A549 (cell line): ENCODE measurements at regions not wholly inside any gene's neighbourhood (a gene's known extent, or its start where the extent isn't known, plus 50 kb on each side); places are given as distances from the start of the nearest gene placed in this dataset.
A peak's percentile ranks its signal among the peaks of the same experiment; 100 is the strongest.

Experiments used
- ATAC-seq, 2 experiments: fragments of 200-7000 bp in 1 of 2; fragments of >200 bp in 1 of 2; cut with Nextera tagmentation in 1 of 2; cut with Tn5 transposase in 1 of 2; 3 replicates each; pipeline versions ENCODE4 v1.8.0 to v1.9.1; 2018 to 2020; ENCODE audit warnings: mild to moderate bottlenecking in 1 of 2, moderate library complexity in 1 of 2
- CTCF ChIA-PET: fragments of 300-600 bp; sonication (Branson Sonifier 250); formaldehyde crosslinking; extraction: SDS; loops from one replicate; lab custom pipeline; 2021; ENCODE audit warnings: antibody characterized with exemption, inconsistent platforms; lab: Yijun Ruan, JAX
- POLR2A ChIA-PET: fragments of 350-600 bp; formaldehyde crosslinking; extraction: SDS; loops from one replicate; lab custom pipeline; 2021; ENCODE audit warnings: antibody characterized with exemption, inconsistent platforms; lab: Yijun Ruan, JAX
- DNase-seq, 2 experiments: peaks; one replicate each; pipeline versions ENCODE4 v3.0.0 to v3.0.0-alpha.2; 2011 to 2016; ENCODE audit warnings: low read depth in 1 of 2, low spot score in 1 of 2
- FAIRE-seq: peaks from 2 replicates; lab custom pipeline; 2011; peaks lifted over from hg19 to GRCh38; lab: Jason Lieb, UNC
- H3K27ac ChIP-seq, 2 experiments: fragments of >200 bp; sonication (Bioruptor Twin); formaldehyde crosslinking; 3 replicates each; pipeline ENCODE4 v1.5.1; 2016 to 2017
- H3K4me1 ChIP-seq: fragments of >200 bp; sonication (Bioruptor Twin); formaldehyde crosslinking; 3 replicates; pipeline ENCODE4 v1.6.1; 2016
- H3K4me2 ChIP-seq: fragments of >200 bp; sonication (Bioruptor Twin); formaldehyde crosslinking; 3 replicates; pipeline ENCODE4 v1.6.1; 2016
- H3K4me3 ChIP-seq: fragments of >200 bp; sonication (Bioruptor Twin); formaldehyde crosslinking; 3 replicates; pipeline ENCODE4 v1.5.1; 2016
- H3K9me3 ChIP-seq: fragments of >200 bp; sonication (Bioruptor Twin); formaldehyde crosslinking; 3 replicates; pipeline ENCODE4 v1.6.1; 2016
- ATOH8 ChIP-seq: fragments of 250-450 bp; sonication (Bioruptor Pico); IDR thresholded peaks from 2 replicates; pipeline ENCODE4 v1.5.0; 2020; ENCODE audit warnings: low read depth, mild to moderate bottlenecking, moderate library complexity
- CBX8 ChIP-seq: fragments of 200-600 bp; sonication (generic); IDR thresholded peaks from 2 replicates; pipeline ENCODE4 v1.6.1; 2016
- CHD2 ChIP-seq: fragments of 150-350 bp; IDR thresholded peaks from 2 replicates; pipeline ENCODE4 v1.6.1; 2014; ENCODE audit warnings: low read length; ENCODE audit not compliant: partially characterized antibody
- EHF ChIP-seq: fragments of 250-450 bp; sonication (Bioruptor Pico); IDR thresholded peaks from 2 replicates; pipeline ENCODE4 v1.5.0; 2020; ENCODE audit warnings: mild to moderate bottlenecking
- ESRRA ChIP-seq: fragments of 150-350 bp; IDR thresholded peaks from 2 replicates; pipeline ENCODE4 v1.6.1; 2014; ENCODE audit warnings: mild to moderate bottlenecking, low read length, borderline replicate concordance
- FOSB ChIP-seq: fragments of 250-450 bp; sonication (Bioruptor Pico); IDR thresholded peaks from 2 replicates; pipeline ENCODE4 v1.5.0; 2020; ENCODE audit warnings: mild to moderate bottlenecking, moderate library complexity
- GATA3 ChIP-seq: IDR thresholded peaks from 2 replicates; pipeline ENCODE4 v1.6.1; 2012; ENCODE audit warnings: borderline replicate concordance
- HOXB5 ChIP-seq: fragments of 250-450 bp; sonication (Bioruptor Pico); IDR thresholded peaks from 2 replicates; pipeline ENCODE4 v1.5.0; 2020; ENCODE audit warnings: mild to moderate bottlenecking, moderate library complexity
- JUN ChIP-seq, 2 experiments: fragments of >200 bp; sonication (Bioruptor Twin); formaldehyde crosslinking; IDR thresholded peaks; 2 replicates in 1 of 2; 3 replicates in 1 of 2; pipeline ENCODE4 v1.6.1; 2016 to 2017
- KDM1A ChIP-seq: fragments of 200-600 bp; sonication (generic); IDR thresholded peaks from 2 replicates; pipeline ENCODE4 v1.6.1; 2016; ENCODE audit warnings: low read depth, mild to moderate bottlenecking
- MAX ChIP-seq: IDR thresholded peaks from 2 replicates; pipeline ENCODE4 v1.6.1; 2012
- MYC ChIP-seq: IDR thresholded peaks from 2 replicates; pipeline ENCODE4 v1.6.1; 2012; ENCODE audit warnings: mild to moderate bottlenecking, inconsistent platforms, low read length, improper control_type of control experiment, borderline replicate concordance
- NFE2L2 ChIP-seq: fragments of 150-350 bp; conservative IDR thresholded peaks from 2 replicates; pipeline ENCODE4 v1.6.1; 2014; ENCODE audit warnings: low read length
- NPAS2 ChIP-seq: fragments of 250-450 bp; sonication (Bioruptor Pico); IDR thresholded peaks from 2 replicates; pipeline ENCODE4 v1.8.0; 2022; ENCODE audit warnings: mild to moderate bottlenecking, moderate library complexity, borderline replicate concordance
- NR3C1 ChIP-seq: fragments of >200 bp; sonication (Bioruptor Twin); formaldehyde crosslinking; IDR thresholded peaks from 3 replicates; pipeline ENCODE4 v1.6.1; 2017
- PHF8 ChIP-seq: fragments of 200-600 bp; sonication (generic); IDR thresholded peaks from 2 replicates; pipeline ENCODE4 v1.6.1; 2016; ENCODE audit warnings: low read depth, mild to moderate bottlenecking, antibody characterized with exemption, moderate library complexity, borderline replicate concordance
- POLR2A ChIP-seq: IDR thresholded peaks from 2 replicates; pipeline ENCODE4 v1.6.1; 2012; ENCODE audit warnings: mild to moderate bottlenecking, low read length
- RCOR1 ChIP-seq: fragments of 150-350 bp; IDR thresholded peaks from 2 replicates; pipeline ENCODE4 v1.6.1; 2014; ENCODE audit warnings: antibody characterized with exemption, low read length, low read depth
- RFX5 ChIP-seq: fragments of 450-650 bp; IDR thresholded peaks from 2 replicates; pipeline ENCODE4 v1.7.1; 2014; ENCODE audit warnings: antibody characterized with exemption, mild to moderate bottlenecking, moderate library complexity
- ZC3H11A ChIP-seq: fragments of 450-650 bp; IDR thresholded peaks from 2 replicates; pipeline ENCODE4 v1.6.1; 2014; ENCODE audit warnings: antibody characterized with exemption, mild to moderate bottlenecking
- ZFP36 ChIP-seq: fragments of 450-650 bp; IDR thresholded peaks from 2 replicates; pipeline ENCODE4 v1.6.1; 2014; ENCODE audit warnings: borderline replicate concordance; ENCODE audit not compliant: partially characterized antibody
- ZSCAN20 ChIP-seq: fragments of 250-450 bp; sonication (Bioruptor Pico); IDR thresholded peaks from 2 replicates; pipeline ENCODE4 v1.8.0; 2022; ENCODE audit warnings: mild to moderate bottlenecking, moderate library complexity
- WGBS: methylation state at CpG from one replicate; pipeline ENCODE4 v1.1.6; 2017; ENCODE audit errors: missing lambda C conversion rate; 5-methylcytosine and 5-hydroxymethylcytosine counted together
- TF ChIP-seq, protein P1 (sequence below): IDR thresholded peaks from 2 replicates; pipeline ENCODE4 v1.6.1; 2012
- TF ChIP-seq, protein P2 (sequence below): fragments of >200 bp; sonication (Bioruptor Twin); formaldehyde crosslinking; IDR thresholded peaks from 3 replicates; pipeline ENCODE4 v1.5.1; 2016

GRCh38 chr7:67866812-67867211 lies 870.2 kb downstream of the TYW1 start (continued):
- TF ChIP-seq ZC3H11A (no peak), HOXB5 (no peak), NR3C1 (no peak)

DNA sequence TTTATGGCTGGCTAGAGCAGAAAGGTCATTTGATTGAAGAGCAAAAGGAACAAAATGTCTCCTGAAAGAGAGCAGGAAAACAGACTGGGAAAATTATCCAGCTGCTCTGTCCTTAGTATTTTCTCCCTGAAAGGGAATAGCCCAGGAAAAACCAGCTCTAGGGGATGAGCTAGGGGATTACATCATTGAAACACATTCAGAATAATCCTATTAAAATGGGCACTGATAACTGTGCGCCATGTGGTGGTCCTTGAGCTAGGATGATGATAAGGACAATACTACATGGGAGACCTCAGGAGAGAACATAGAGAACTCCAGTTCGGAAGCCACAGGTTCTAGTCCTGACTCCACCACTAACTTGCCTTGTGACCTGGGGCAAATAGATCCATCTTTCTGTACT lies 873.8 kb downstream of the TYW1 start:
- Histone ChIP-seq H3K4me3 (no peak overlapping the region), H3K4me1 (no peaks in the 10 kb centered on the region), H3K9me3 (no peaks in the 10 kb centered on the region; the same call in 2 of the 3 replicates), H3K4me2 (no peak overlapping the region), H3K27ac (no peak overlapping the region)
- POLR2A ChIA-PET = no interaction called here
- WGBS = 40% methylated on average over 2 of the region's 2 CpGs
- ATAC-seq (no peak), FAIRE-seq (no peak), DNase-seq (no peak)
- CTCF ChIA-PET = no interaction called here
- TF ChIP-seq RFX5 = no peak
- no peak for TF ChIP-seq ZSCAN20
- no peak for TF ChIP-seq ATOH8 (CRISPR knock-in tag)
- TF ChIP-seq POLR2A = no peak
- TF ChIP-seq NPAS2 (CRISPR knock-in tag) = no peak
- TF ChIP-seq MAX = no peak
- no peak for TF ChIP-seq EHF (CRISPR knock-in tag)
- TF ChIP-seq KDM1A = no peak
- TF ChIP-seq RCOR1 = no peak
- TF ChIP-seq NR3C1 = no peak
- no peak for TF ChIP-seq GATA3

DNA sequence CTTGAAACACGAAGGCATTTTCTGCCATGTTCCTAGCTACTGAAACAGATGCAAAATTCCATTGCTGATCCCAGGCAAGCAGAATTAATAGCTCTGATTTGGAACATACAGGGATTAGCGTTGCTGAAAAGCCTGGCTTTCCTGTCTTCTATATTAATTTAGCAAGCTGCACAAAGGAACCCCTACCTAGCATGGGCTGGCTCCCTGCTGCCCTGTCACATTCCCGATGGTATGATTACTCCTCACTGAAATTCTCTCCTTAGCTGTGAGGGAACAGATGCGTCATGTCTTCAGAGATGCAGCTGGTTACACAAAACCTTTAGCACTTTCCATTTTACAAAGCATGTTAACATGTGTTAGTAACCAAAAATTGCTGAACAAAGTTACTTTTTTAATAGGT lies 878.9 kb downstream of the TYW1 start:
- WGBS = 22% methylated on average over 4 of the region's 4 CpGs
- Histone ChIP-seq H3K4me2 (no peak overlapping the region), H3K9me3 (peaks cover 7% of the 10 kb centered on the region; the same call in 2 of the 3 replicates), H3K27ac (no peak overlapping the region), H3K4me1 (no peaks in the 10 kb centered on the region), H3K4me3 (no peak overlapping the region)
- FAIRE-seq (no peak), DNase-seq (no peak), ATAC-seq (no peak)
- TF ChIP-seq JUN (IDR thresholded peaks at IDR 0.05) (no peak), NR3C1 (no peak), MYC (no peak), CHD2 (no peak), FOSB (no peak), ESRRA (no peak), NFE2L2 (no peak), PHF8 (no peak)
- TF ChIP-seq, protein P1, sequence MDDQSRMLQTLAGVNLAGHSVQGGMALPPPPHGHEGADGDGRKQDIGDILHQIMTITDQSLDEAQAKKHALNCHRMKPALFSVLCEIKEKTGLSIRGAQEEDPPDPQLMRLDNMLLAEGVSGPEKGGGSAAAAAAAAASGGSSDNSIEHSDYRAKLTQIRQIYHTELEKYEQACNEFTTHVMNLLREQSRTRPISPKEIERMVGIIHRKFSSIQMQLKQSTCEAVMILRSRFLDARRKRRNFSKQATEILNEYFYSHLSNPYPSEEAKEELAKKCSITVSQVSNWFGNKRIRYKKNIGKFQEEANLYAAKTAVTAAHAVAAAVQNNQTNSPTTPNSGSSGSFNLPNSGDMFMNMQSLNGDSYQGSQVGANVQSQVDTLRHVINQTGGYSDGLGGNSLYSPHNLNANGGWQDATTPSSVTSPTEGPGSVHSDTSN = no peak
- ChIA-PET POLR2A (no interaction called here), CTCF (interaction anchor here (1.2 kb wide), 1 partner anchor 10 kb away, joined by 3 read pairs; no protein-coding TSS in a partner anchor)

DNA sequence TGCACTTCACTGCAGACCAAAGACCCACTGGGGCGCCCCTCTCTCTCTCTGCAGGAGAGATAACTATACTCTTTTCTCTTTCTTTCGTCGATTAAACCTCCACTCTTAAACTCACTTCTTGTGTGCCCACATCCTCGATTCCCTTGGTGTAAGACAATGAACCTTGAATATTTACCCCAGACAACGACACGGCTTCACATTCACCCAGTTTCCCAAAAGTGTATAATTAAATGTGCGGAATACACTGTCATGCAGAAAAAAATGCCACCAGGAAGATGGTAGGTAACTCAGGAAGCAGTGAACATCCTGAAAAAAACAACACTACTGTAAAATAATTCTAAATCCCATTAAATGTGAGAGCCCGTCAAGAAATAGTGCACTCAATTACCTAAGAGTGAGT lies 882.2 kb downstream of the TYW1 start:
- no peak for DNase-seq
- no peaks in the 10 kb centered on the region for H3K4me1 ChIP-seq
- CTCF ChIA-PET = no interaction called here
- no peak for ATAC-seq
- H3K27ac ChIP-seq = no peak overlapping the region
- POLR2A ChIA-PET = no interaction called here
- no peak for FAIRE-seq
- WGBS = 18% methylated on average over 8 of the region's 8 CpGs
- H3K4me3 ChIP-seq = peak overlapping the region; percentile 25
- H3K4me2 ChIP-seq = peak overlapping the region; percentile 60
- TF ChIP-seq ZFP36 (peak; percentile 8), CBX8 (peak; percentile 92; the same call in 1 of the 2 replicates)
- TF ChIP-seq, protein P2, sequence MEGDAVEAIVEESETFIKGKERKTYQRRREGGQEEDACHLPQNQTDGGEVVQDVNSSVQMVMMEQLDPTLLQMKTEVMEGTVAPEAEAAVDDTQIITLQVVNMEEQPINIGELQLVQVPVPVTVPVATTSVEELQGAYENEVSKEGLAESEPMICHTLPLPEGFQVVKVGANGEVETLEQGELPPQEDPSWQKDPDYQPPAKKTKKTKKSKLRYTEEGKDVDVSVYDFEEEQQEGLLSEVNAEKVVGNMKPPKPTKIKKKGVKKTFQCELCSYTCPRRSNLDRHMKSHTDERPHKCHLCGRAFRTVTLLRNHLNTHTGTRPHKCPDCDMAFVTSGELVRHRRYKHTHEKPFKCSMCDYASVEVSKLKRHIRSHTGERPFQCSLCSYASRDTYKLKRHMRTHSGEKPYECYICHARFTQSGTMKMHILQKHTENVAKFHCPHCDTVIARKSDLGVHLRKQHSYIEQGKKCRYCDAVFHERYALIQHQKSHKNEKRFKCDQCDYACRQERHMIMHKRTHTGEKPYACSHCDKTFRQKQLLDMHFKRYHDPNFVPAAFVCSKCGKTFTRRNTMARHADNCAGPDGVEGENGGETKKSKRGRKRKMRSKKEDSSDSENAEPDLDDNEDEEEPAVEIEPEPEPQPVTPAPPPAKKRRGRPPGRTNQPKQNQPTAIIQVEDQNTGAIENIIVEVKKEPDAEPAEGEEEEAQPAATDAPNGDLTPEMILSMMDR = no peak
- TF ChIP-seq, all 56 proteins: peak for 2
- peaks cover 7% of the 10 kb centered on the region; the same call in 2 of the 3 replicates for H3K9me3 ChIP-seq
